Activated effector memory CD4-positive, alpha-beta T cell treated with anti-CD3 and anti-CD28 coated beads, Interleukin-2, amount 50 U/mL, for 16 hours (primary cell): ENCODE measurements at regions not wholly inside any gene's neighbourhood (a gene's known extent, or its start where the extent isn't known, plus 50 kb on each side); places are given as distances from the start of the nearest gene placed in this dataset.

Experiments used
- DNase-seq: peaks from one replicate; pipeline ENCODE4 v3.0.0-alpha.2; 2020

GRCh38 chr11:116598036-116598435, 174.8 kb downstream of the BUD13 start:
- DNase-seq: peak; percentile 38

- peak; percentile 55 for DNase-seq
Observed at GRCh38 chr11:116596346-116597260, 176.2 kb downstream of the BUD13 start.

- no peak for DNase-seq
Observed at GRCh38 chr11:116595305-116595880, 177.4 kb downstream of the BUD13 start.

- no peak for DNase-seq
Observed at GRCh38 chr11:116590844-116591570, 181.8 kb downstream of the BUD13 start.

GRCh38 chr11:116589402-116589801, 183.4 kb downstream of the BUD13 start:
- DNase-seq: no peak

GRCh38 chr11:116586392-116586791, 186.4 kb downstream of the BUD13 start:
- no peak for DNase-seq

- DNase-seq: no peak
Observed at GRCh38 chr11:116582571-116582970, 190.2 kb downstream of the BUD13 start.

- no peak for DNase-seq
Observed at GRCh38 chr11:116581349-116581748, 191.4 kb downstream of the BUD13 start.

GRCh38 chr11:116580799-116581198, 192.0 kb downstream of the BUD13 start:
- no peak for DNase-seq

GRCh38 chr11:116579857-116580727, 192.7 kb downstream of the BUD13 start:
- no peak for DNase-seq

GRCh38 chr11:116579031-116579653, 193.6 kb downstream of the BUD13 start:
- DNase-seq: no peak

- DNase-seq: no peak
Observed at GRCh38 chr11:116577956-116578355, 194.8 kb downstream of the BUD13 start.

- DNase-seq: no peak
Observed at GRCh38 chr11:116577273-116577672, 195.5 kb downstream of the BUD13 start.

GRCh38 chr11:116576526-116576925, 196.3 kb downstream of the BUD13 start:
- no peak for DNase-seq

- DNase-seq: no peak
Observed at GRCh38 chr11:116567721-116568242, 205.0 kb downstream of the BUD13 start.

GRCh38 chr11:116563712-116564047, 209.1 kb downstream of the BUD13 start:
- DNase-seq: no peak

GRCh38 chr11:116563028-116563711, 209.6 kb downstream of the BUD13 start:
- DNase-seq: no peak

GRCh38 chr11:116560589-116560988, 212.2 kb downstream of the BUD13 start:
- no peak for DNase-seq

- no peak for DNase-seq
Observed at GRCh38 chr11:116558504-116559211, 214.1 kb downstream of the BUD13 start.

GRCh38 chr11:116557282-116557681, 215.5 kb downstream of the BUD13 start:
- no peak for DNase-seq

GRCh38 chr11:116556483-116556882, 216.3 kb downstream of the BUD13 start:
- DNase-seq: no peak
